ENCODE measurements at regions not wholly inside any gene's neighbourhood (a gene's known extent, or its start where the extent isn't known, plus 50 kb on each side); places are given as distances from the start of the nearest gene placed in this dataset.

DNA sequence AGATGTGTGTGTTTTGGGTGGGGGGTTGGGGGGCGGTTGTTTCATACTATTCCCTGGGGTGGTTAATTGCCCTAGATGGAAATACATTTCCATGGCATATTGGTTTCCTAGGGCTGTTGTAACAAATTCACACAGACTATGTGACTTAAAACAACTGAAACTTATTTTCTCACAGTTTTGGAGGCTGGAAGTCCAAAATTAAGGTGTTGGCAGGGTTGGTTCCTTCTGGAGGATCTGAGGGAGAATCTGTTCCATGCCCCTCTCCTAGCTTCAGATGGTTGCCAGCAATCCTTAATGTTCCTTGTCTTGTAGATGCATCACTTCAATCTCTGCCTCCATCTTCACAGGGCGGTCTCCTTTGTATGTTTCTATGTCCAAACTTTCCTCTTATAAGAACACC, 353.7 kb upstream of the ACTBL2 start:
- TF ChIP-seq, protein P1, sequence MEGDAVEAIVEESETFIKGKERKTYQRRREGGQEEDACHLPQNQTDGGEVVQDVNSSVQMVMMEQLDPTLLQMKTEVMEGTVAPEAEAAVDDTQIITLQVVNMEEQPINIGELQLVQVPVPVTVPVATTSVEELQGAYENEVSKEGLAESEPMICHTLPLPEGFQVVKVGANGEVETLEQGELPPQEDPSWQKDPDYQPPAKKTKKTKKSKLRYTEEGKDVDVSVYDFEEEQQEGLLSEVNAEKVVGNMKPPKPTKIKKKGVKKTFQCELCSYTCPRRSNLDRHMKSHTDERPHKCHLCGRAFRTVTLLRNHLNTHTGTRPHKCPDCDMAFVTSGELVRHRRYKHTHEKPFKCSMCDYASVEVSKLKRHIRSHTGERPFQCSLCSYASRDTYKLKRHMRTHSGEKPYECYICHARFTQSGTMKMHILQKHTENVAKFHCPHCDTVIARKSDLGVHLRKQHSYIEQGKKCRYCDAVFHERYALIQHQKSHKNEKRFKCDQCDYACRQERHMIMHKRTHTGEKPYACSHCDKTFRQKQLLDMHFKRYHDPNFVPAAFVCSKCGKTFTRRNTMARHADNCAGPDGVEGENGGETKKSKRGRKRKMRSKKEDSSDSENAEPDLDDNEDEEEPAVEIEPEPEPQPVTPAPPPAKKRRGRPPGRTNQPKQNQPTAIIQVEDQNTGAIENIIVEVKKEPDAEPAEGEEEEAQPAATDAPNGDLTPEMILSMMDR (IDR thresholded peaks at IDR 0.05 in 8 of 11, conservative IDR thresholded peaks at IDR 0.05 in 3 of 11), result no peak
- TF ChIP-seq POLR2A (IDR thresholded peaks at IDR 0.05), result no peak

Data from spleen (tissue), 7 donors.